Inferior parietal cortex (tissue), 1 donor: ENCODE measurements at regions not wholly inside any gene's neighbourhood (a gene's known extent, or its start where the extent isn't known, plus 50 kb on each side); places are given as distances from the start of the nearest gene placed in this dataset.
"Not testable (repeated sequence)": the region's sequence is repeated elsewhere in the genome, so short reads cannot be mapped to it uniquely, and the experiment has no call there.

Source experiments
- DNase-seq: peaks from one replicate; pipeline ENCODE4 v3.0.0-alpha.2; 2016; ENCODE audit errors: extremely low spot score

DNA sequence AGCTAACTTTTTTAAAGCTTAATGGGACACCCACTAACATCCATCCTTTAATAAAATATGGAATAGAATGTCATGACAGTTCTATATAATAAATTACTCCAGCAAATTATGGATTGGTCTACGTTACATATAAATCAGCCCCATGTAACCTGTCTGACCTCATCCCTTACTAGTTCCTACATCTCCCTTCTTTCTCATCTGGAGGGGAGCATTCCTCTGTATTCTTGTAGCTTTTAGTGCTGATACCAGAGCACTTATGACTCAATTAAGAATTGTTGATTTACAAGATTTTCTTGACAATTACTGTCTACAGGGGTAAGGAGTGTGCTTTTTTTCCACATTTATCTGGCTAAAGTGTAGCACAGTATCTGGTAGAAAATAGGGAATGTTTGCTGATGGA lies 523.7 kb downstream of the FAM181B start:
- DNase-seq, result no peak

DNA sequence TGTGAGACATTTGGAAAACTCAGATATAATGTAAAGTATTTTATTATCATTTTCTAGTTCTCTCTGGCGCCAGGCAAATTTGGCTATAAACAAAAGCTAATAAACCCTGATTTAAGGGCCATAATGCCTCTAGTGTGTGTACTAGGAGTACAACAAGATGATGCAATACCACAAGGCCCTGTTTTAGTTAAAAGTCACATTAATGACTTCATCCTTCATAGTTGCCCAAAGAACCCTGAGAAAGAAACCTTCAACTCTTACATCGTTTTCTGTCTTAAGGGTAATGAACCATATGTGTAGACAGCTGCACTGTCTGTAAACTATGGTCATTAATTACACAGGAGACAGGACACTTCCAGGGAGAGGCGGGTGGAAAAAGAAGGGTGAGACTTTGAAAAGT lies 538.4 kb downstream of the FAM181B start:
- no peak for DNase-seq

DNA sequence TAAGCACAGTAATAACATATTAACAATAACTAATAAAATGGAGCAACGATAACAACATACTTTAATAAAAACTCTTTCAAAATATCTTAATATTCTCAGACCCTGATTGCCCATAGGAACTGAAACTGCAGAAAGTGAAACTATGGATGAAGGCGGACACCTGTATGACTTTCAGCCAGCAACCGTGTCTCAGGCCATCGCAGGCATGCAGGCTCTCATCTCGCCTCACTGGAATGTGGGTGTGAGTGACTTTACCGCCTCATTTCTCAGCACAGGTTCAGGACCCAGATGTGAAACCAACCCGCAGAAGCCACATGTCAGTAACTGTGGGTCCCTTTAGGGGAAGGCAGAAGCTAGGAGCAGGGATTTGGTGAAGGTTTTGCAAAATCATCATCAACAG lies 539.1 kb downstream of the FAM181B start:
- DNase-seq, result no peak

DNA sequence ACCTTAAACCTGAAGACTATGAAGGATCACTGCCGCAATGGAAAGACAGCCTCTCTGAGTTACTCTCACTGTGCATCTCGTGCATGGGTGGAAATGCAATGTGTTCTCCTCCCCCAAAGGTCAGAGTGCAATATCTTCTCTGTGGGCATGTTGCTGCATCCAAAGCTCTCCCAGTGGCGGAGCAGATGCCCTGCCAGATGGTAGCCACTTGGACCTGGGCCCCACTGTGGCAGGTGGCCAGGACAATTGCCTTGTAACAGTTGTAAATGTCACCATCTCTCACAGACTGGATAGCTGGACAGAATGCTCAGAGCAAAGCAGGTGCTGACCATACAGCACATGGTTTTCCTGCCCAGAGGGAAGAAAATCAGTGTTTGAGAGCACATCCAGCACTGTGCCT lies 542.0 kb downstream of the FAM181B start:
- DNase-seq, result no peak

DNA sequence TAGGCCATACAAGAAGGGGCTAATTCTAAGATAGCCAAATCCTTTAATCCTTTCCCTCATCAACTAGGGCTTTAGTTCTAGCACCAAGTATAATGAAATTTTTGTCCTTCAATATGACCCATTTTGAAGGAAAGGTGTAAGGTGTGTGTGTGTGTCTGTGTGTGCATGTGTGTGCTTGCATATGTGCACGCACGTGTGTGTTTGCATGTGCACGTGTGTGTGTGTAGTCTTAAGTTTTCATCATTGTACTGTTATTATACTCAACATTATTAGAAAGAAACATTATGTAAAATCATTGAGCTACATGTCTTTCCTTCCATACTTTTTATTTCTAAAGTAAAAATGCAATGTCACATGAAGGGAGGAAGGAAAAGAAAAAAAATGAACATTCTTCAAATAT lies 547.7 kb downstream of the FAM181B start:
- no peak for DNase-seq

DNA sequence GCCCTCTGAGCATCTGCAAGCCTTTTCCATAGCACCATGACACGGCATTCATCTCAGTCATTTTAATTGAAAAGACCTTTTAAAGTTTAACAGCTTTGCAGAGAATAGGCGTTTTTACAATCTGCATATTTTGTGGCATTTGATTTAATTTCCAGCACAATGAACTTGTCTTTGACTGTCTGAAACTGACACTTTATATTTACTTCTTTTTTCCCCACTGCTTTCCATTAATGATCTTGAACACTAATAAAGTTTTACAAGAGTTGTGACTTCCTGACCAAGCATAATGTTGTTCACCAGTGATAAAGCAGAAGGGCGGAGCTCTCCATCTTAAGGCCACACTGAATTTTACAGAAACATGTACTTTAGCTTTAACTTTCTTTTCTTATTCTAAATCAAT lies 548.7 kb downstream of the FAM181B start:
- no peak for DNase-seq

DNA sequence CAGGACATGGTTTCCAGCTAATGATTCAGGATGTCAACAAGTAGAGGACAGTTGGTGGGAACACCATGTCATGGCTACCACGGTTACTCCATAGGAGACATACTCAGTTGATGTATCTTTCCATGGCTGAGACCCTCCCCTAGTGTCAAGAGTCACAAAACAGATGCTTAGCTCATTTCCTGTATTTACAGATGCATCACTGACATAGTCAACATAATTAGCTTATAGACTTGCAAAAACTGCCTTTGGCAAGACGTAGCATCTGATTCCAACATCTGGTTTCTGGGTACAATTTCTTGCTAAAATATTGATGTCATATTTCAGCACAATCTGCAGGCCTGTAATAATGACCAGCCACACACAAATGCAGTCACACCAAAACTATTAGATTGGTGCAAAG lies 550.3 kb downstream of the FAM181B start:
- DNase-seq, result no peak

DNA sequence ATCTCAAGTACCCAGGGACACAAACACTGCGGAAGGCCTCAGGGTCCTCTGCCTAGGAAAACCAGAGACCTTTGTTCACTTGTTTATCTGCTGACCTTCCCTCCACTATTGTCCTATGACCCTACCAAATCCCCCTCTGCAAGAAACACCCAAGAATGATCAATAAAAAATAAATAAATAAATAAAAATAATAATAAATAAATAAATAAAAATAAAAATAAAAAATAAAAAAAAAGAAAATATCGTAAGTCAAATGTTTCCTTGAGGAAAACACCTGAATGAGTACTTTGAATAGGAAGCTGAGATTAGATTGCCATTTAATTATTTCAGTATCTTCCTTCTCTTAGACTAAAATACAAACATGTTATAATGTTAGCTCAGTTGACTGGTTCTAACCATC lies 551.0 kb downstream of the FAM181B start:
- not testable (repeated sequence) for DNase-seq

DNA sequence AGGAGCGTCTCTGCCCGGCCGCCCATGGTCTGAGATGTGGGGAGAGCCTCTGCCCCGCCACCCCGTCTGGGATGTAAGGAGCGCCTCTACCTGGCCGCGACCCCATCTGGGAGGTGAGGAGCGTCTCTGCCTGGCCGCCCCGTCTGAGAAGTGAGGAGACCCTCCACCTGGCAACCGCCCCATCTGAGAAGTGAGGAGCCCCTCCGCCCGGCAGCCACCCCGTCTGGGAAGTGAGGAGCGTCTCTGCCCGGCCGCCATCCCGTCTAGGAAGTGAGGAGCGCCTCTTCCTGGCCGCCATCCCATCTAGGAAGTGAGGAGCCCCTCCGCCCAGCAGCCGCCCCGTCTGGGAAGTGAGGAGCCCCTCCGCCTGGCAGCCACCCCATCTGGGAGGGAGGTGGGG lies 551.9 kb downstream of the FAM181B start:
- not testable (repeated sequence) for DNase-seq

DNA sequence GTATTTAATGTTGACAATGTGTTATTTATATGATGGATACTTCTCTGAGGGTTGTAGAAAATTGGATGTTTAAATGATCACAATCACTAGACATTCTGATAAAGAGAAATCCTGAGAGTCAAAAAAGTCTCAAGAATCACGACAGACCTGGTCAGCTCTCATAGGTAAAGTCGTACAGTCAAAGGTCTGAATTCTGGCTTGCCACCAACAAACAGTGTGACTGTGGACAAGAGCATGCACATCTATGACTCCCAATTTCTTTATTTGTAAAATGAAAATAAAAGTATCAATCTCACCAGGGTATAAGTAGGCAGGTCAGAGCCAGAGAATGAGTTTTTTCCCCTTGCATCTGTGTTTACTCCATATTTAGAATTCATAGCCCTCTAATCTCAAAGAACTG lies 556.7 kb downstream of the FAM181B start:
- no peak for DNase-seq

DNA sequence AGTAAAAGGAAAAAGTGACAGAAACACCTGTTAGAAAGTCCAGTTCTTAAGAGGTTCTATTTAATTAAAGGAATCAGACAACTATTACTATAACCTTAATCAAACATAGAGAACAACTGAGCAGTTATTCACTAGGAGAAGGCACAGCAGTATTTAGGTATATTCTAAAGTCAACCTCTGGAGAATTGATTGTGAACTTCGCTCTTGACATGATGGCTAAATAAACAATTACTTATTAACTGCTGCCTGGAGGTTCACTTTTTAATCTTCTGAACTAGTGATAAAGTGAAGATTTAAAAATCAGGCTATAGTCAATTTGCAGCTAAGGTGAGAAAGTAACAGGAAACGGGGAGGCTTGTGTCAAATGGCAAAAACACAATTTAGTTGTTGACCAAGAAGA lies 557.3 kb downstream of the FAM181B start:
- no peak for DNase-seq

DNA sequence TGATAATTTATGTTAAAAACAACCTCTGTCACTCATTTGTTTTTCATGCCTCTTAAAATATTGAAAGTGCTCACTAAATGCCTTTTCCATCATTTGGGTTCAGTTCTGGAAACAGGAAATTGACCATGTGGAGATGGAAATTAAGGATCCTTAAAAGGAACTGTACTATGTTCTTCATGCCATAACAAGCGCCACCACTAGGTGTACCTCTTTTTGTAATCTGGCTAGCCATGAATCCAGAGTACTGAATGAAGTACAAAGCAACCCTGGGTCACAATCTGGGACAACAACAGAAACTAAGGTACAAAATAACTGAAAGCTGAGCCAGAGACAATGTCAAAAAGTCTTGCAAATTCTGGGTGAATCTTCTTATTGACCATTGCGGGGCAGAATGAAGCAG lies 559.1 kb downstream of the FAM181B start:
- no peak for DNase-seq

DNA sequence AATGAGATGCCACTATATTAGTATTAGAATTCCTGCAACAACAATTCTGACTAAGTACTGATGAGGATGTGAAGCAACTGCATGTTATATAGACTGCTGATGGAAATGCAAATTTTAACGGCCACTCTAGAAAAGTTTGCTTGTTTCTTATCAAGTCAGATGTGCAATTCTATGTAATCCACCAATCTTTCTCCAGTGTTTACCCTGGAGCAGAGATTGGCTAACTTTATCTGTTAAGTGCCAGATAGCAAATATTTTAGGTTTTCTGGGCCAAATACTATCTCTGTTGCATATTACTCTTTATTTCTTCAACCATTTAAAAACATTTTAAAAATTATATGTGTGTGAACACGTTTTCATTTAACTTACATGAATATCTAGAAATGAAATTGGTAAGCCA lies 586.9 kb downstream of the FAM181B start:
- no peak for DNase-seq

DNA sequence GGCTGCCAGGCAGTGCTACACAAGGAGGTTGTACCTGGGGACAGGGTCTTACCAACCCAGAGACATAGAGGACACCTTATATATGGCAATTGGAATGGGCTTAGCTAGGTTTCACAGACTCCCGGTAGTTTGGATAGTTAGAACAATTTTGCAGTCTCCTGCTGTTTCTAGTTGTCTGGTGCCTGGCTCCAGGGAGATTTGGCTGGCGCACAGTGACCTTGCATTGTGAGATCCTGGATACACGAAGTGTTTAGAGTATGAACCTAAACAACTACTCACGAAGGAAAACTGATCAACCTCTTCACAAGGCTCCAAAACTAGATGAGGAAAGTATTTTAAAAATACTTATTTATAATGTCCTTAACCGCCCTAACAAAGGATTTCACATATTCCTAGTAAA lies 614.7 kb downstream of the FAM181B start:
- DNase-seq, result no peak

DNA sequence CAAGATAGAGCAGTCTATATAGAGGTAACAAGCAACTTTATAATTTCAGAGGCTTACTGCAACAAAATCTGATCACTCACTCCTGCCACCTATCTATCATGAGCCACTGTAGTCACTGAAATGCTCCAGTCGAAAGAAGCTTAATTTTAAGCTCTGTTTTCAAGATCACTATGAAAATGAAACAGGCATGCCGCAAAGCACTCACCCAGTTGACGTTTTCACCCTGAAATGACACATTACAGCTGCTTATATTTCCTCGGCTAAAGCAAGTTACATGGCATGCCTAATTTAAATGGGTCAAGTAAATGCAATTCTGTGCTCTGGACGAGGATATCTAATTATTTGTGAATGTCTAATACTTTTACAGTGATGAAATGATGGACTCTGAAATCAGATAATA lies 616.3 kb downstream of the FAM181B start:
- DNase-seq, result no peak

DNA sequence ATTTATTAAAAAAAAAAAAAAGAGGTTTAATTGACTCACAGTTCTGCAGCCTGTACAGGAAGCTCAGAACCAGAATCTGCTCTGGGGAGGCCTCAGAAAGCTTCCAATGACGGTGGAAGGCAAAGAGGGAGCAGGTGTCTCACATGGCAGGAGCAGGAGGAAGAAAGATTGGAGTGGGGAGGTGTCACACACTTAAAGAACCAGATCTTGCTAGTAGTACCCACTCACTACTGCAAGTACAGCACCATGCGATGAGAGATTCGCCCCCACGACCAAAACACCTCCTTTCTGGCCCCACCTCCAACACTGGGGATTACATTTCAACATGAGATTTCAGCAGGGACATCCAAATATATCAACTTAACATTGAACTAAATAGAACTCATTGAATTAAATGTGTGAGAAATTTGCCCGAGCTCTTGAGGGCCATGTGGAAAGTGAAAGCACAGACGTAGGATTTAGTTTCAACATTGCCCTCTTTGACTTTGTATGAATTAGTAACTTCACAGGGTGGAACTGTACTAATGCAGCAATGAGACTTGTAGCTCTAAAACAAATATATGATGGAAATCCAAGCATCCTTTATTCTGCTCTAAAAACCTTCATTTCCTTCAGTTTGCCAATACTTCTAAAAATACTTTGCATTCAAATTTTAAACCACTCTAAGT lies 628.2 kb downstream of the FAM181B start:
- DNase-seq, result no peak

DNA sequence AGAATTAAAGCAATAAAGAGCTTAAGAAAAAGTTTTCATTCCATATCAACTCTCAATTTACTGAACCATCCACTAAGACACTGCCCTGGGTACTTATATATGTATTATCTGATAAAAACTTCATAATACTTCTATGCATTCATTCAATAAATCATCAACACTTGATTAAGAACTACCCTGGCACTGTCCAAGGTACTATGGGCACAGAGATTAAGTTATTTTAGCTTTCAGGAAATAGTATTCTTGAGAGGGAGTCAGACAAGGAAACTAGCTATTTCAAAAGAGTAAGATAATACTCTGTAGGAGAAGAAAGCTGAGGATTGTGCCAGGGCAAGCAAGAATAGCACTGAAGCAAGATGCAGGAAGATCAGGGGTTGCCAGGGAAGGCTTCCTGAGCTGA lies 640.8 kb downstream of the FAM181B start:
- DNase-seq, result no peak

DNA sequence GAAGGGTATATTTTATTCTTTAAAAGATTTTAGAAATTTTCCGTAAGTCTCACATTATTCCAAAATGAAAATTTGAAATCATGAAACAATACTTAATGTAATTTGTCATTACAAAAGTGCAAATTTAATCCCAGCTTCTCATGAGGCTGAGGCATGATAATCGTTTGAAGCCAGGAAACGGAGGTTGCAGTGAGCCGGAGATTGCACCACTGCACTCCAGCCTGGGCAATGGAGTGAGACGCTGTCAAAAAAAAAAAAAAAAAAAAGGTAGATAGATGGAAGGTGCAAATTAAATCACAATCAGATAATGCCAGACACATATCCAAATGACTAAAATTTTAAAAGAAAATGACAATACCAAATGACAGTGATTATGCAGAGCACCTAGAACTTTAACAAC lies 644.2 kb downstream of the FAM181B start:
- no peak for DNase-seq

DNA sequence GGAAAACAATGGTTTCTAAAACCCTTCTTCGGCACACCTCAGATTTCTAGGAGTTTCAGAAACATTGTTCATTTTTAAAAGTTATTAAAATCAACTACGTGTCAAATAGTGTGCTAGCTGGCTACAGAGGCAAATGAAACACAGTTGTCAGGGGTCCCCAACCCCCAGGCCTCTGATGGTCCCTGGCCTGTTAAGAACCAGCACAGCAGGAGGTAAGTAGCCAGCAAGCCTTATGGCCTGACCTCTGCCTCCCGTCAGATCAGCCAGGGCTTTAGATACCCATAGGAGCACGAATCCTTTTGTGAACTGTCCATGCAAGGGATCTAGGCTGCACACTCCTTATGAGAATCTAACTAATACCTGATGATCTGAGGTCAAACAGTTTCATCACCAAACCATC lies 648.2 kb downstream of the FAM181B start:
- DNase-seq, result no peak

DNA sequence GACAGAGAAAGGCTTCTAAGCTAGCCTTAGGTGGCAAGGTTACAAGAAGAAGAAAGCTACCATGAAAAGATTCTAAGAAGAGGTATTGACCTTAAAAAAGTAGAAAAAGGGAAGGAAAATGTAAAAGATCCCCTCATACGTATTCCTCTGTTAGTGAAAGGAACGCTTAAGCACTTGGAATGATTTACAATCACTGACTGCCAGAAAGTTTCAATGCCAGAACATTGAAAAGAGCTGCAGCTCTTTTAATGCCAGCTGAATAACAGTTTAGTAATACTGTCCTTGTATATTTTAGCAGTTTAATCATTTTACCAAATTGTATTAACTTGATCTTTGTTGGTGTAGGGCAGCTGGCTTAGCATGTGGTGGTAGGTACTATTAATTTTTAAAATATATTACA lies 650.7 kb downstream of the FAM181B start:
- DNase-seq, result no peak

DNA sequence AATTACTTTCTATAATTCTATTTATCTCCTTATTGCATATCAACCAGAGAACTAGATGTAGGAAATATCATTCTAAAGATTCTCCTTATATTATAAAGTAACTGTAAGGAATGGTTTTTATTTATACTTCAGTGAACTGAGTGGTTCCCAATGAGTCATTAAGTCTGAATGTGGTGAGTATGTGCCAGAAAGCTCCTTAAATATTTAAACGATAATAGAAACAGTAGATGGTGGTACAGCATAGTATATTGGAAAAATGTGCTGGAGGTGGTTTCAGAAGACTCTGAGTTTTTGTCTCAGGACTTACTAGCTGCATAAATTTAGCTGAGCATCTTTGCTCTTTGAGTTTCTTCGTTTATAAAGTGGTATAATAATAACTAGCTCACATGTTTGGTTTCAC lies 653.5 kb downstream of the FAM181B start:
- no peak for DNase-seq

DNA sequence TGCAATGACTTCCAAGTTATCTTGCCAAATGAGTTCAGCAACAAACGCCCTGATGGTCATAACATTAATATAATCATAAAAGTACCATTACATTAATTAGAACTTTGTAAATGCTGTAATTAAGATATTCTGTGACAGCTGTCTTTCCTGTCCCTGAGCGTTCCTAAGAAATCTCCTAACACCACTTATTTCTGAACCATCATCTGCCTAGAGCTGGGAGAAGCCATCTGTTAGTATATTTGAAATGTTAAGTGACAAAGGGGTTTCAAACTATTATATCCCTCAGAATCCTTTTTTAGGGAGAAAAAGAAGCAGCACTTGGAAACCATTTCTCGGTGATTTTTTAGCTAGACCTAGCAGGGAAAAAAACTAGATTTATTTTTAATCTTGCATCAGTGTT lies 657.5 kb downstream of the FAM181B start:
- DNase-seq, result no peak

DNA sequence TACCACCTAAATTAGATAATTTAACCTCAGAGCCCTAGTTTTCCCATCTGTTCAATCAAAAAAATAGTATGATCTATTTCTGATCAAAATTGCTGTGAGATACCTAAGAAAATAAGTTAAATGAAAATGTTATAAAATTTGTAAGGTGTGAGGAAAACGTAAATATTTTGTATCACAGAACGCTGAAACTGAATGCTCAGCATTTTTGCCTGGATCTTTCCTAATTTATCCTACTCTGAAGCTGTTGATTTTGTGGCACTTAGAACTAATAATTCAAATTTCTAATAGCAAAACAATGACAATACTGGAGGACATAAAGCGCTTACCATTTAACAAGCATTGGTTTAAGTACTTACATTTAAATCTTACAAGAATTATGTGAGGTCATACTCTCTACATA lies 674.2 kb downstream of the FAM181B start:
- DNase-seq, result no peak

DNA sequence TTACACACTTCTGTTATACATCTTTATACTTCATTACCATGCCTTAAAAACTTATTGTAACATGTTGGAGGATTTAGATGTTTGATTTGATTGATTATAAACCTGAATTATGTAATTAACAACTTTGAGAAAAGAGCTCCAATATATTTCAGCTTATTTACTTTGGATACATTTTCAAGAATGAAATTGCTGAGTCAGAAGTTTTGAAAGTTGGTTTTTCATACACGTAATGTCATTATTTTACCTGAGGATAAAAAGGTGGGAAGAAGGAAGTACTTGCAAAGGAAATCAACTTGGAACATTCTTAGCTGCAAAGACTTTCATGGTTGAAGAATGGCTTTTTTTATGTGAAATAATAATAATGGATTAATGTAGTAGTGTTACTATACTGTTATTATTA lies 677.2 kb downstream of the FAM181B start:
- no peak for DNase-seq

DNA sequence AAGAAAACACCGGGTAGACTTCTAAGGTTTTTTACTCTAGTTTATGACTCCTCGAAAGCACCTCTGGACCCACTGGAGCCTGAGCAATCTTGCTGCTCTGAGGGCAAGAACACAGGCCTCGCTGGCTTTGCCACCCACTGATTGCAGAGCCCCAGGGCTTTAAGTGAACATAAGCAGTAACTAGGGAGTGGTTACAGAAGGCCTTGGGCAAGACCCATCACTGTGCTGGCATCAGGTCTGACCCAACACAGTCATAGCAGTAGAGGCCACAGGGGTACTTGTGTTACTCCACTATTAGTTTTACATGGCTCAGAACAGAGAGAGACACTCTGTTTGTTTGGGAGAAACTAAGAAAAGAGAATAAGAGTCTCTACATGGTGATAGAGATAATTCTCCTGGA lies 684.5 kb downstream of the FAM181B start:
- no peak for DNase-seq
